Neural progenitor cell (in vitro differentiated cells): ENCODE measurements at regions not wholly inside any gene's neighbourhood (a gene's known extent, or its start where the extent isn't known, plus 50 kb on each side); places are given as distances from the start of the nearest gene placed in this dataset.
"Not testable (repeated sequence)": the region's sequence is repeated elsewhere in the genome, so short reads cannot be mapped to it uniquely, and the experiment has no call there.

Source experiments
- DNase-seq: peaks from one replicate; pipeline ENCODE4 v3.0.0-alpha.2; 2016; ENCODE audit warnings: low spot score
- H2AFZ ChIP-seq: fragments of 200-600 bp; sonication (generic); replicated peaks from 2 replicates; pipeline ENCODE4 v1.6.1; 2016; ENCODE audit warnings: antibody characterized with exemption
- H3F3A ChIP-seq: fragments of 200-600 bp; sonication (generic); 2 replicates; pipeline ENCODE4 v1.6.1; 2016; ENCODE audit warnings: antibody characterized with exemption, low read depth
- H3K27ac ChIP-seq: fragments of 200-600 bp; sonication (generic); 2 replicates; pipeline ENCODE4 v1.5.1; 2016; ENCODE audit warnings: mild to moderate bottlenecking
- H3K27me3 ChIP-seq: fragments of 200-600 bp; sonication (generic); 2 replicates; pipeline ENCODE4 v1.6.1; 2016; ENCODE audit warnings: mild to moderate bottlenecking, moderate library complexity
- H3K36me3 ChIP-seq: fragments of 200-600 bp; sonication (generic); 2 replicates; pipeline ENCODE4 v1.5.1; 2016
- H3K4me1 ChIP-seq: fragments of 200-600 bp; sonication (generic); 2 replicates; pipeline ENCODE4 v1.6.1; 2016; ENCODE audit warnings: mixed run types
- H3K4me2 ChIP-seq: fragments of 200-600 bp; sonication (generic); 2 replicates; pipeline ENCODE4 v1.6.1; 2016
- H3K4me3 ChIP-seq: fragments of 200-600 bp; sonication (generic); 2 replicates; pipeline ENCODE4 v1.5.1; 2016
- H3K79me2 ChIP-seq: fragments of 200-600 bp; sonication (generic); 2 replicates; pipeline ENCODE4 v1.6.1; 2016; ENCODE audit warnings: low read depth
- H3K9ac ChIP-seq: fragments of 200-600 bp; sonication (generic); 2 replicates; pipeline ENCODE4 v1.6.1; 2016
- H3K9me3 ChIP-seq: fragments of 200-600 bp; sonication (generic); 2 replicates; pipeline ENCODE4 v1.5.1; 2016; ENCODE audit warnings: low read depth
- H4K20me1 ChIP-seq: fragments of 200-600 bp; sonication (generic); 2 replicates; pipeline ENCODE4 v1.6.1; 2016; ENCODE audit warnings: low read depth
- H3K27ac Mint-ChIP-seq: 3 replicates; pipeline ENCODE4 v1.8.0; 2021; ENCODE audit warnings: mixed read lengths
- H3K27me3 Mint-ChIP-seq: 2 replicates; pipeline ENCODE4 v1.8.0; 2022; ENCODE audit warnings: low read depth, mild to moderate bottlenecking, inconsistent platforms, moderate library complexity, mixed read lengths; ENCODE audit not compliant: insufficient read depth
- H3K36me3 Mint-ChIP-seq: 3 replicates; pipeline ENCODE4 v1.8.0; 2021; ENCODE audit warnings: mixed read lengths
- H3K4me1 Mint-ChIP-seq: 3 replicates; pipeline ENCODE4 v1.8.0; 2021; ENCODE audit warnings: mixed read lengths
- H3K4me3 Mint-ChIP-seq: 3 replicates; pipeline ENCODE4 v1.8.0; 2021; ENCODE audit warnings: mild to moderate bottlenecking, moderate library complexity, mixed read lengths
- H3K9me3 Mint-ChIP-seq: 3 replicates; pipeline ENCODE4 v1.8.0; 2020; ENCODE audit warnings: mixed read lengths
- EZH2 ChIP-seq: fragments of 200-600 bp; sonication (generic); IDR thresholded peaks from 2 replicates; pipeline ENCODE4 v1.6.1; 2017; ENCODE audit warnings: antibody characterized with exemption, mild to moderate bottlenecking, moderate library complexity

DNA sequence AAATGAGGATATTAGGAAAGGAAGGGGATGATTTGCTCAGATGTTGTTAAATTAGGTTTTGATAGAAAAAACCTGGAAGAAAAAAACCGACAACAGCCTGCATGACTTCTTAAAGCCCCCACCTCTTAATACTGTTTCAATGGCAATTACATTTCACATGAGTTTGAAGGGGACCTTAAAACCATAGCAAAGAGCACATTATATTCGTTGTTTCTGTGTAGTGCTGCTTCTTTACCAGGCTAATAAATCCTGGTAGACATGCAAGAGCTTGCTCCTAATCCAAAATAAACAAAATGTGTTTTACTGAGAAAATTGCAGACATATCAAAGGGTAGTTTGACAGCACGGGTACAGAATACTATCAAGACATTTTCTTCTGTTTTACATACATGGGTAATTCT is 154.7 kb upstream of the NIPA1 start:
- H3K4me1 ChIP-seq, H3K27me3 ChIP-seq, H3K27ac Mint-ChIP-seq, H3K36me3 Mint-ChIP-seq, H3K27me3 Mint-ChIP-seq, H3K9ac ChIP-seq, H3F3A ChIP-seq, H3K9me3 Mint-ChIP-seq, H3K9me3 ChIP-seq, H4K20me1 ChIP-seq, H3K4me3 ChIP-seq, H3K36me3 ChIP-seq, H3K4me3 Mint-ChIP-seq, DNase-seq, H3K79me2 ChIP-seq, H3K4me1 Mint-ChIP-seq, H3K4me2 ChIP-seq, H2AFZ ChIP-seq, H3K27ac ChIP-seq: not testable (repeated sequence)

- not testable (repeated sequence) for H3K4me3 ChIP-seq, H3K27ac Mint-ChIP-seq, H3K9me3 ChIP-seq, H3K27ac ChIP-seq, H3K36me3 ChIP-seq, H3K36me3 Mint-ChIP-seq, H3K27me3 Mint-ChIP-seq, H3F3A ChIP-seq, H3K4me3 Mint-ChIP-seq, H2AFZ ChIP-seq, H3K4me1 ChIP-seq, H3K9ac ChIP-seq, H3K4me2 ChIP-seq, H4K20me1 ChIP-seq, H3K79me2 ChIP-seq, H3K9me3 Mint-ChIP-seq, H3K4me1 Mint-ChIP-seq, DNase-seq, H3K27me3 ChIP-seq
These were observed 146.5 kb upstream of the NIPA1 start for GRCh38 chr15:22639983-22640382.

GRCh38 chr15:22649458-22649857 is 137.0 kb upstream of the NIPA1 start:
- H3K9ac ChIP-seq, H3F3A ChIP-seq, H3K27ac ChIP-seq, H3K36me3 ChIP-seq, DNase-seq, H4K20me1 ChIP-seq, H3K4me1 Mint-ChIP-seq, H3K27me3 ChIP-seq, H3K9me3 Mint-ChIP-seq, H3K4me3 ChIP-seq, H3K79me2 ChIP-seq, H3K9me3 ChIP-seq, H3K4me1 ChIP-seq, H3K4me3 Mint-ChIP-seq, H3K27me3 Mint-ChIP-seq, H3K36me3 Mint-ChIP-seq, H2AFZ ChIP-seq, H3K4me2 ChIP-seq, H3K27ac Mint-ChIP-seq: not testable (repeated sequence)

GRCh38 chr15:22651179-22651578 is 135.3 kb upstream of the NIPA1 start:
- not testable (repeated sequence) for H3K36me3 ChIP-seq, H3K36me3 Mint-ChIP-seq, H3K27ac ChIP-seq, H3K4me3 ChIP-seq, H3F3A ChIP-seq, H3K27me3 ChIP-seq, H2AFZ ChIP-seq, H3K4me3 Mint-ChIP-seq, H3K9ac ChIP-seq, H3K27me3 Mint-ChIP-seq, H4K20me1 ChIP-seq, H3K4me1 Mint-ChIP-seq, H3K9me3 ChIP-seq, H3K9me3 Mint-ChIP-seq, DNase-seq, H3K27ac Mint-ChIP-seq, H3K4me2 ChIP-seq, H3K4me1 ChIP-seq, H3K79me2 ChIP-seq

GRCh38 chr15:22664294-22665058 is 122.0 kb upstream of the NIPA1 start:
- H3F3A ChIP-seq, H3K36me3 Mint-ChIP-seq, H3K79me2 ChIP-seq, H3K9me3 Mint-ChIP-seq, H3K9me3 ChIP-seq, H4K20me1 ChIP-seq, H3K4me1 Mint-ChIP-seq, H3K36me3 ChIP-seq, H3K4me1 ChIP-seq, H3K9ac ChIP-seq, H3K27ac ChIP-seq, H3K27ac Mint-ChIP-seq, H3K27me3 Mint-ChIP-seq: not testable (repeated sequence)
- H3K4me3 Mint-ChIP-seq: peak overlapping the region; percentile 81
- peak; percentile 55 for DNase-seq
- peak; percentile 73 for TF ChIP-seq EZH2
- peak overlapping the region; percentile 92 for H2AFZ ChIP-seq
- peak overlapping the region; percentile 56 for H3K4me3 ChIP-seq
- peaks cover 50% of the 10 kb centered on the region for H3K27me3 ChIP-seq
- peak overlapping the region; percentile 73 for H3K4me2 ChIP-seq
